IPS-NIHi11 (cell line): ENCODE measurements at regions not wholly inside any gene's neighbourhood (a gene's known extent, or its start where the extent isn't known, plus 50 kb on each side); places are given as distances from the start of the nearest gene placed in this dataset.

ENCODE experiments used
- DNase-seq: peaks from one replicate; pipeline ENCODE4 v3.0.0; 2012; ENCODE audit warnings: mixed read lengths, low spot score

GRCh38 chr1:61523229-61523628 is 201.7 kb downstream of the TM2D1 start:
- no peak for DNase-seq

- DNase-seq = no peak
Observed at GRCh38 chr1:61520401-61520800, 204.5 kb downstream of the TM2D1 start.

- DNase-seq = no peak
Observed at GRCh38 chr1:61519631-61520030, 205.3 kb downstream of the TM2D1 start.

- no peak for DNase-seq
Observed at GRCh38 chr1:61518670-61519400, 206.1 kb downstream of the TM2D1 start.

- no peak for DNase-seq
Observed at GRCh38 chr1:61517345-61517744, 207.6 kb downstream of the TM2D1 start.

- no peak for DNase-seq
Observed at GRCh38 chr1:61515096-61515495, 209.8 kb downstream of the TM2D1 start.
